Neuron (in vitro differentiated cells): ENCODE measurements at regions not wholly inside any gene's neighbourhood (a gene's known extent, or its start where the extent isn't known, plus 50 kb on each side); places are given as distances from the start of the nearest gene placed in this dataset.

ENCODE experiments used
- H2AFZ ChIP-seq: one replicate; pipeline ENCODE4 v1.6.1; 2013; ENCODE audit warnings: low read depth, mild to moderate bottlenecking, inconsistent platforms, low read length, moderate library complexity
- H3K27me3 ChIP-seq: one replicate; pipeline ENCODE4 v1.6.1; 2013; ENCODE audit warnings: low read length; ENCODE audit not compliant: insufficient read depth
- H3K36me3 ChIP-seq: one replicate; pipeline ENCODE4 v1.6.1; 2013; ENCODE audit warnings: low read length; ENCODE audit not compliant: insufficient read depth
- H3K4me1 ChIP-seq: one replicate; pipeline ENCODE4 v1.6.1; 2013; ENCODE audit warnings: low read length; ENCODE audit not compliant: insufficient read depth
- H3K4me3 ChIP-seq: 2 replicates; pipeline ENCODE4 v1.5.1; 2013; ENCODE audit warnings: mild to moderate bottlenecking, low read length, moderate library complexity
- H3K9me3 ChIP-seq: one replicate; pipeline ENCODE4 v1.6.1; 2013; ENCODE audit warnings: low read length

DNA sequence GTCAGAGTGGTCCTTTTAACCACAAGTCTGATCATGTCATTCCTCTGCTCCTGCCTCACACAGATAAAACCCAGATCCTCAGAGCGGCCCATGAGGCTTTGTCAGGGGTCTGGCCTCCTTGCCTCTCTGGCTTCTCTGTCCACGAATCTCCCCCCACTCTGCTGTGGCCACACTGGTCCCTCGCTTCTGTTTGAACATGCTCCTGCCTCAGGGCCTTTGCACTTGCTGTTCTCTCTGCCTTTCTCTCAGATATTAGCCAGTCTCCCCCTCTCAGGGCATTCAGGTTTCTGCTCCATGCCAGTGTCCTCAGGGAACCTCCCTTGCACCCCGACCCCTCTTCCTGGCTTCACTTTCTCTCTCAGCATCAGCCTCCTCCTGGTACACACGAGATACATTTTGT, 518.5 kb downstream of the PREX1 start:
- no peaks in the 10 kb centered on the region for H3K36me3 ChIP-seq
- no peaks in the 10 kb centered on the region for H3K27me3 ChIP-seq
- H2AFZ ChIP-seq, result no peak overlapping the region
- no peaks in the 10 kb centered on the region for H3K4me1 ChIP-seq
- no peaks in the 10 kb centered on the region for H3K9me3 ChIP-seq
- no peak overlapping the region for H3K4me3 ChIP-seq

DNA sequence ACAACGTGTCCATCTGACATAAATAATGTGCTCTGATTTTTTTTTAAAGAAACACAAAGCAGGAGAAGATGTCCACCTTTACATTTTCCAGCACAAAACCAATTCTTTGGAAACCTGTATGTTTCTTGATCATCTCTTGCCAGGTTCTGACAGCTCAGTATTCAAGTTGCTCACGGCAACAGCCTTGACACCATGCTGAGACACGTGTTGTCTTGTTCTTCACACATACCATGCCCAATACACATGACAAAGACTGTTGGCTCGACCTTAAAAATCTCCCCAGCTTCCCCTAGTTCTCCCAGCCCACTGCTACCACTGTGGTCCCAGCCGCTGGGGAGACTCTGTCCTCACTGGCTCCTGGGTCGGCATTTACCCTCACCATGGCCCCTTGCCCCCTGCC, 518.9 kb downstream of the PREX1 start:
- Histone ChIP-seq H3K27me3 (no peaks in the 10 kb centered on the region), H3K9me3 (no peaks in the 10 kb centered on the region), H2AFZ (no peak overlapping the region), H3K4me3 (no peak overlapping the region), H3K36me3 (no peaks in the 10 kb centered on the region), H3K4me1 (no peaks in the 10 kb centered on the region)

DNA sequence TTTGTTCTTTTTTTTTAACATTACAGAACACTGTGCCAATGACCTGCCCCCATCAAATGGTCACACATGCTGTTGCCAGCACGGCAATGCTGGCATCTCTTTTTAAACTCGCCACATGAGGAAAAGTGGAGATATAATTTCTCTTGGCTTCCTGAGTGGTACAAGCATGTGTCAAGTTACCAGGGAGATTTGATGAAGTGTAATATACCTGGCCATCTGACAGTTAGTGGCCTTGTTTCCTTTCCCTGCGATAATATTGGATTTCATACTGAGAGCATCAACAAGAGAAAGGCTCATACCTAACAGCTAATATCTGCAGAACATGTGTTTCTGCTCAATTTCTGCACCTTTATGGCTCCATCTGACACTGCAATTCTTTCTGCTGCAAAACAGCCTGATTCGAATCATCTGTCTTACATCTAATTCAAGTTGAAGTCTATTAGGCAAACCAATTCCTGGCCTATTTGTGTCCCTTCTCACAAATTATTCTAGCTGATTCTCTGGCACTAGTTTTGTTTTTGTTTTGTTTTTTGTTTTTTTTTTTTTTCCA, 519.5 kb downstream of the PREX1 start:
- H3K9me3 ChIP-seq, result no peaks in the 10 kb centered on the region
- H3K4me1 ChIP-seq, result no peaks in the 10 kb centered on the region
- no peaks in the 10 kb centered on the region for H3K27me3 ChIP-seq
- no peaks in the 10 kb centered on the region for H3K36me3 ChIP-seq
- no peak overlapping the region for H2AFZ ChIP-seq
- H3K4me3 ChIP-seq, result no peak overlapping the region

DNA sequence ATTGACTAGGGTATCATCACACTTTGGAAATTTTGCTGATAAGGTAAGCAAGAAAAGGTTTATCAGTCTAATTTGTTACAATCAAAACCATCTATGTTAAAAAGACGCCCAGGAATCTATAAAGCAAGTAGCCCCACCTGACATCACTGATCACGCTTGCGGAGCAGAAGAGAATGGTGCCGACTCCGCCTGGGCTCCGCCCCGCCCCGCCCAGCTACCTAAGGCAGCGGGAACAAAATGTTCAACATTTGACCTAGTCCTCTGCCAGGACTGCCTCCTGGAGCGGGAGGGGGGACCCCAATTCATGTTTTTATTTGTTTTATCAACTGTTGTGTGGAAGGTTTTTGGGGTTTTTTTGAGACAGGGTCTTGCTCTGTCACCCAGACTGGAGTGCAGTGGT, 520.5 kb downstream of the PREX1 start:
- no peak overlapping the region for H2AFZ ChIP-seq
- no peaks in the 10 kb centered on the region for H3K36me3 ChIP-seq
- no peaks in the 10 kb centered on the region for H3K4me1 ChIP-seq
- H3K27me3 ChIP-seq, result no peaks in the 10 kb centered on the region
- H3K9me3 ChIP-seq, result no peaks in the 10 kb centered on the region
- H3K4me3 ChIP-seq, result no peak overlapping the region

DNA sequence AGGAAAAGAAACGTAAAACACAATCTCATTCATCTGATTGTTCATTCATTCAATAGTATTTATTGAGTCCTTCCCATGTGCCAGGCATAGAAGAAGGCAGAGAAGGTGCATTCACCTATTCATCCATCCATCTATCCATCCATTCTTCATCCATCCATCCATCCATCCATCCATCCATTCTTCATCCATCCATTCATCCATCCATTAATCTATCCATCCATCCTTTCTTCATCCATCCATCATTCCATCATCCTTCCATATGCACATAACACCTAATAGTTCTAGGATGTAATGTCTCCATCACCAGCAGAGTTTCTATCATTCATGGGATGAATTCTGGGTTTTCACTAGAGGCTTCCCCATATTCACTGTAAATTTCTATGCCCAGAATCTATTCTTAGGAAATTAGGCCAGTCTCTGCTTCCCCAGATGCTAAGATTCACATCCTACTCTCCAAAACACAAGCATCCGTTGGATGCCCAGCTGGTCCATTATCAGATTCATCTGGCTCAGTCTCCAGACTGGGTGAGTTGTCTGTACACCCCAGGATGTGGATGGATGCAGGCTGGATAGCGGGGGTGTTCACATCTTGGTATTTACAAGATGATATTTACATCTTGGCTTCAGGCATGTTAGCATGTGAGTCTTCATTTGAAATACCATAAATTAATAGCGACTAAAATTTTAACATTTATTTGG, 517.7 kb upstream of the SULF2 start:
- no peak overlapping the region for H2AFZ ChIP-seq
- no peak overlapping the region for H3K4me3 ChIP-seq
- no peaks in the 10 kb centered on the region for H3K9me3 ChIP-seq
- H3K4me1 ChIP-seq, result peaks cover 6% of the 10 kb centered on the region
- no peaks in the 10 kb centered on the region for H3K27me3 ChIP-seq
- H3K36me3 ChIP-seq, result no peaks in the 10 kb centered on the region

DNA sequence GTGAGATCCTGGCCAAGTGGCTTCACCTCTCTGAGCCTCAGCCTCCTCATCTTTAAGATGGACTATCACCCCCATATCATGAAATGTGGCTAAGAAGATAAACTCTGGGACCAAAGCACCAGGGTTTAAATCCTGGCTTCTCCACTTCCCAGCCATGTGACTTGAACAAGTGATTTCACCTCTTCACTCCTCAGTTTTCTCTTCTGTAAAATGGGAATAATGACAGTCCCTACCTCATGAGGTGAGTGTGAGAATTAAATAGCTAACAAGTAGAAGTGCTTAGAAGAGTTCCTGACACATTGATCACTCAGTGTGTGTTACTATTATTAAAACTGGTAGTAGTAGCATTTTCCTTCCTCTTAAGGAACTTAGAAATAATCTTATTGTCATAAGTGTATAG, 516.9 kb upstream of the SULF2 start:
- Histone ChIP-seq H3K36me3 (no peaks in the 10 kb centered on the region), H3K4me3 (no peak overlapping the region), H3K9me3 (no peaks in the 10 kb centered on the region), H2AFZ (no peak overlapping the region), H3K4me1 (peaks cover 6% of the 10 kb centered on the region), H3K27me3 (no peaks in the 10 kb centered on the region)

DNA sequence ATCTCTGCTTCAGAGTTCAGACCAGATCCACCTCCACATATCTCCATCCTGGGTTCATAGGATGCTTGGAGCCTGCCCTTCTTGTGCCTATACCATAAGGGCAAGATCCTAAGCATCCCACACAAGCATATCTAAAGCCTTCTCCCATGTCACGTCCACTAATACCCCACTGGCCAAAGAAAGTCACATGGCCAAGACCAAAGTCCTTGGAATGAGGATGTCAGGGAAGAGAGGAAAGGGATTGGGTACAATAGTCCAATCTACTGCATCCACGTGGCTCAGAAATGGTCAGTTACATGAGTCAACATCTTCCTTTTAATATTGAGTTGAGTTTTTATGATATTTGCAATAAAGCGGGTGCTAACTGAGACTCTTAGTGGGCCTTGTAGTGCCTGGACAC, 515.9 kb upstream of the SULF2 start:
- Histone ChIP-seq H3K4me1 (peaks cover 8% of the 10 kb centered on the region), H3K36me3 (no peaks in the 10 kb centered on the region), H2AFZ (no peak overlapping the region), H3K27me3 (no peaks in the 10 kb centered on the region), H3K9me3 (no peaks in the 10 kb centered on the region), H3K4me3 (no peak overlapping the region)

DNA sequence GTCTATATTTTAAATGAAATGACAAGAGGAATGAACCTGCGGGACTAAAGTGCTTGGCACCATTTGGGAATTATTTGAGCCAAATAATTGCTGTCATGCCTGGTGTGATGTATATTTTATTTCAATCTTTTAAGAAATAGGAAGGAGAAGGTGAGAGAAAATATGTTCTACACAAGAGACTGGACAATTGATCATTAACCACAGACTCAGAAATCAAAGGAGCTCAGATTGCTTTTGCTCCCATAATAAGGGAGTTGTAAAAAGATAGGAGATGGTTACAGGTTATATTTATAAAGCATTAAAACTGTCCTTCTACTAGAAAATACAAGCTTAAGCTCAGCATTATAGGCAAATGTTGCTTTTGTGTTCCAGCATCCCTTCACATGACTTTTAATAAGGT, 515.2 kb upstream of the SULF2 start:
- H3K4me1 ChIP-seq, result peaks cover 15% of the 10 kb centered on the region
- no peaks in the 10 kb centered on the region for H3K36me3 ChIP-seq
- no peaks in the 10 kb centered on the region for H3K9me3 ChIP-seq
- no peak overlapping the region for H3K4me3 ChIP-seq
- H3K27me3 ChIP-seq, result no peaks in the 10 kb centered on the region
- H2AFZ ChIP-seq, result no peak overlapping the region

DNA sequence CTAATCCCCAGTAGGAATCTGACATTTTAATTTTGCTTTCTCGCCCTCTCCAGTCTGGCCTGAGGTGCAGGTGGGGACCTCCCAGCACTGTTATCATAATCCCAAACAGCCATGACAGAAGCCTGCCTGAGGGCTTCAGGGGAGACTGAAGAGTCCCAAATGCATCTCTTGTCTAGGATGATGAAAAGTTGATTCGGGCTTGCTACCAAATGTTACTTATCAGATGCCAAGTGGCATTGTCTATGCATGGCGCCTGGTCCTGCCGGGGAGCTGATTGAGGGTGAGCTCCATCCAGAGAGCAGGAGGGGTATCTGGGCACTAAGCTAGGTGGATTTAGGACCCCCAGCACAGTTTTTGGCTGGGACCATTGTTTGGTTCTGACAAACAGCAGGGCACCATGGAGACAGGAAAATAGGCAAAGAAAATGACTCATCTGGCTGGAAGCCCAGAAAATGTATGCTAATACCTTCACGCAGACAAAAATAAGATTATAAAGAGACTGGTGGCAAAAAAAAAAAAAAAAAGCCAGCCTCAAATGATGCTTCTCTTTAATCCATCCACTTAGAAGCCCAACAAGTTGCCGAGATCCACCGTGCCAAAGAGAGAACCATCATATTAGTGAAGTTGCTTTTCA, 513.7 kb upstream of the SULF2 start:
- no peaks in the 10 kb centered on the region for H3K27me3 ChIP-seq
- H2AFZ ChIP-seq, result no peak overlapping the region
- H3K4me1 ChIP-seq, result peaks cover 30% of the 10 kb centered on the region
- H3K9me3 ChIP-seq, result no peaks in the 10 kb centered on the region
- H3K4me3 ChIP-seq, result no peak overlapping the region
- H3K36me3 ChIP-seq, result no peaks in the 10 kb centered on the region

DNA sequence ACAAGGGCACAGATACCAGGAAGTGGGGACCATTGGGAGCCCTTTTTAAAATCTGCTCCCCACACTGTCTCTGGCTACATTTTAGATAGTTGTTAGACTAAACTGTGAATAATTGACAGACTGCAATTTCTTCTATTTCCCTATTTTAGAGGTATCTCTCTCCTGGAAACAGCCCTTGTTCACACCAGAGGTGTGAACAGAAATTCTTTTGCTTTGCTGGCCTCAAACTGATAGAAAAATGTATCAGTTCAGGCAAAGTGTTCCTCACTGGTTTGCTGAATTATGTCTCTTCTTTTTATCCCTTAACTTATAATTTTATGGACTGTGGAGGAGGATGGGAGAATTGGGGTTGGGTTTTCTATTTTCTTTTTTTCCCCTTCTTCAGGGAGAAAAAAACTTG, 513.2 kb upstream of the SULF2 start:
- no peaks in the 10 kb centered on the region for H3K27me3 ChIP-seq
- no peak overlapping the region for H2AFZ ChIP-seq
- H3K36me3 ChIP-seq, result no peaks in the 10 kb centered on the region
- peaks cover 30% of the 10 kb centered on the region for H3K4me1 ChIP-seq
- no peak overlapping the region for H3K4me3 ChIP-seq
- no peaks in the 10 kb centered on the region for H3K9me3 ChIP-seq

DNA sequence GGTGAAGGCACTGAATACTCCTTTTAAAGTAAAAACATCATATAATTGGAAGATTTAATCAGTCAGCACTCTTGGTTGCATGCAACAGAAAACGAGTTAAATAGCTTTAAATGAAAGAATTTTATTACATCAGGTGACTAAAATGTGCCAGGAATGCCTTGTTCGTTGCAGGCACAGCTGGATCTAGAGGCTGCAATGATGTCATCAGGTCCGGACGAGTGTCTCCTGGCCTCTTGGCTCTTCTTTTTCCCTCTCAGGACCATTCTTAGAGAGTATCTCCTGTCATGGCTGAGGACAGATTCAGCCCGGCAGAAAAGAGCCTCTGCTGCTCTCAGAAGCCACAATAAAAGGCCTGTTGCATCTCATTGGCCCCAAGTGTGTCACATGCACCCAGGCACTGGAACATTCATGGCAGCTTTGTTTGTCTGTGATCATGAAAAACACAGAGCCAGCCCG, 510.7 kb upstream of the SULF2 start:
- Histone ChIP-seq H3K9me3 (no peaks in the 10 kb centered on the region), H2AFZ (no peak overlapping the region), H3K4me3 (no peak overlapping the region), H3K4me1 (peaks cover 30% of the 10 kb centered on the region), H3K36me3 (no peaks in the 10 kb centered on the region), H3K27me3 (no peaks in the 10 kb centered on the region)

DNA sequence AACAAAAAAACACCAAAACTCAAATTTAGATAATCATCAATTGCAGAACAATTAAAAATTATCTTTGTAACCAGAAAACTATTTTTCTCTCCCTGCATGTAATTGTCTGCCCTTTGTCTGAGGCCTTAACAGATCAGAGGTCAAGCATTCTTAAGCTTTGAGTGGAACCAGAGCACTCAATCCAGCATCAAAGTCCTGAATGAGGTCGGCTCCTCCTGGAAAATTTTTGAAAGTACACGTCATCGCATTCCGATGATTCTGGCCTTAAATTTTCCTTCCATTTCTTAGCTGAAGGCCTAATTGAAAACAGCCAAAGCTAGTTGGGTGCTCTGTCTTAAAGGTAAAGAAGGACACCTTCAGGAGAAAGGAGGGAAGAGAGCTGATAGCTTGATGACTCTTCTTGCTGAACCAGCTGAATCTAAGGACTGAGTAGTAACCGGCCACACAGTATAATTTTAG, 510.2 kb upstream of the SULF2 start:
- Histone ChIP-seq H3K27me3 (no peaks in the 10 kb centered on the region), H3K4me3 (no peak overlapping the region), H3K36me3 (no peaks in the 10 kb centered on the region), H2AFZ (no peak overlapping the region), H3K9me3 (no peaks in the 10 kb centered on the region), H3K4me1 (peaks cover 30% of the 10 kb centered on the region)

DNA sequence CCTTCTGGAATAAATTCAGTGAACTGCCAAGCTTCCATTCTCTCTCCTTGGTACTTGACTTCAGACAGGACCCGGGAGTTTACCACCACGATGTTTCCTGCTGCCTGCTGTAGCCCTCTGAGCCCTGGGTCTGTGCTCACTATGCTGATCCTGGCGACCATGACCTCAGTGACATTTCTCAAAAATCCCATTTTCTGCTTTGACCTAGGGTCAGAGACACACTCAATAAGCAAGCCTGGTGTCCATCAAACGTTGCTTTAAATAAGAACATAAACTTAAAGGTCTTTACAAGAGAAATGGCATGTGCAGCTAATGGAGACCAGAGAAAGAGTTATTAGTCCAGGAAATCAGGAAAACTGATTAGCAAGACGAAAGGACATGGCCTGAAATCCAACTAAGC, 509.7 kb upstream of the SULF2 start:
- Histone ChIP-seq H2AFZ (no peak overlapping the region), H3K4me3 (no peak overlapping the region), H3K36me3 (no peaks in the 10 kb centered on the region), H3K4me1 (peaks cover 30% of the 10 kb centered on the region), H3K27me3 (no peaks in the 10 kb centered on the region), H3K9me3 (no peaks in the 10 kb centered on the region)
